Effector CD8-positive, alpha-beta T cell (primary cell): ENCODE measurements at regions not wholly inside any gene's neighbourhood (a gene's known extent, or its start where the extent isn't known, plus 50 kb on each side); places are given as distances from the start of the nearest gene placed in this dataset.

Experiments used
- DNase-seq: peaks from one replicate; lab custom pipeline; 2025; lab: John Stamatoyannopoulos, UW

DNA sequence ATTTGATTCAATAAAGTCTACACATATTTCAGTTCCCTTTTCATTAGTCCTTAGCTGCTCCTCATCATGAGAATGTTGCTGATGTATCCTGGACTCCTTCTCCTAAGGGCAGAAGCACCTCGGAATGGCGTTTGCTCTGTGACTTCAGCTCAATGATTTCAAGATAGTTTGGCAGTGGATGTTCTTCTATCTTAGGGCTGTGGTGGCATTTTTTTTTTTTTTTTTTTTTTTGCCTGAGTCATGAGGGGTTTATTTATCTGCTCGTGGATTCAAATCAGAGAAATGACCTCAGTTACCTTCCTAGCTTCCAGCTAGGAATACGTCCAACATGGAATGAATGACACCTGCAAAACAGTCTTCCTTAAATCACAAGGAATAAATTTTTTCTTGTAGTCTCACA lies 220.0 kb upstream of the ZBED5 start:
- DNase-seq, result no peak

DNA sequence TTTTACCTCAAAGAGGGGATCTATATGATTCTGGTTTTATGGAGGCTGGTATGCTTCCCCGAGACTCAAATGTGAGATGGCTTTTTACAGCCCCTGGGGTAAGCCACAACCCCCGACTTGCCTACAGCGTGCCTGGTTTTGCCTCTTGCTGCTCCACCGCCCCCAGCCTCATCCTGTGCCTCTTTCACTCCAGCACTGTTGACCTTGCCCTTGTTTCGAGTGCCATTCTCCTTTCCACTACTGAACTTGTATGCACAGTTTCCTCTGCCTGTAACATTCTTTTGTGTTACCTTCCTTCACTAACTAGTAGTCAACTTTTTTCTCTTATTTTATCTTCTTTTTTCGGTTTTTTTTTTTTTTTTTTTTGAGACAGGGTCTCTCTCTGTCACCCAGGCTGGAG lies 219.0 kb upstream of the ZBED5 start:
- no peak for DNase-seq

DNA sequence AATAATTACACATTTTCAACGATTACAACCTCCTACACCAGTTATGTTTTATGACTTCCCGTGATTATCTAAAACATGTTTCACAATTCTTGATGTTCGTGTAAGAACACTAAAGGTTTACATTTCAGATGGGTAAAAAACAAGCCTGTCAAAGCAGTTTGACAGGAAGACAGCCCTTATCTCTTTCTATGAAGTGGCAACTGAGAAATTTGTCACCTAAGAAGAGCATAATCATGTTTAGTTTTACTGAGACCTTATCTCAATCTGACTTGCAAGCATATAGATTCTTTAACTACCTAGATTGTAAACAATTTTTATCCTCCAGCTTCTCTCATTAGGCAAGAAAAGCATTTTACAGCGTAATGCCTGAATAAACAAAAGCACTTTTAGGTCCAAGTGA lies 218.4 kb upstream of the ZBED5 start:
- no peak for DNase-seq

DNA sequence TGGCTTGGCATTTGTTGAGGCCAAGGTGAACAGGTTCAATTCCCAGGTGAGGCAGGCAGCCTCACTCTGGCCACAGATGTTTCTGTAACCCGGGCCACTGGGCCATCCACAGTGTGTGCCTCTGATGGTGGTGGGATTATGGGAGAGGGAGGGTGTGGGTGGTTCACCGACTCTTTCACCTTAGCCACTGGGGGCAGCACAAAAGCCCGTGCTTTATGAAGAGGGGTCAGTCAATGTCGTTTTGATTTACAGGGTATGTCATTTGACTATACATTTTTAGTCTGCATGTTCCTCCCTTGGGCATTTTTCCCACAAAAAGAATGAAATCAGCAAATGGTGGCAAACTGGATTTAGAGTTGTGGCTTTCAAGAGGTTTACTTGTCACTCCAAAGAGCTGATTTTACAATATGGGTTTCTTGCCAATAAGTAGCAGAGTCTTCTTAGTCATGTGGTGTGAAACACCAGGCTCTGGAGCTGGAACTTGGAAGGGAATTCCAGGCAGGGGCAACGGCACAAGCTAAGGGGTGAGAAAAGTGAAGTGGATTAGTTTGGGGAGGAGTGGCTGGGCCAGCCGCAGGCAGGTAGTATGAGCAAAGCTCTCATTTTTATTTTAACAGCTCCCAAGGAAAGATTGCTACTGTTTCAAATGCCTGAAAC lies 217.8 kb upstream of the ZBED5 start:
- no peak for DNase-seq

DNA sequence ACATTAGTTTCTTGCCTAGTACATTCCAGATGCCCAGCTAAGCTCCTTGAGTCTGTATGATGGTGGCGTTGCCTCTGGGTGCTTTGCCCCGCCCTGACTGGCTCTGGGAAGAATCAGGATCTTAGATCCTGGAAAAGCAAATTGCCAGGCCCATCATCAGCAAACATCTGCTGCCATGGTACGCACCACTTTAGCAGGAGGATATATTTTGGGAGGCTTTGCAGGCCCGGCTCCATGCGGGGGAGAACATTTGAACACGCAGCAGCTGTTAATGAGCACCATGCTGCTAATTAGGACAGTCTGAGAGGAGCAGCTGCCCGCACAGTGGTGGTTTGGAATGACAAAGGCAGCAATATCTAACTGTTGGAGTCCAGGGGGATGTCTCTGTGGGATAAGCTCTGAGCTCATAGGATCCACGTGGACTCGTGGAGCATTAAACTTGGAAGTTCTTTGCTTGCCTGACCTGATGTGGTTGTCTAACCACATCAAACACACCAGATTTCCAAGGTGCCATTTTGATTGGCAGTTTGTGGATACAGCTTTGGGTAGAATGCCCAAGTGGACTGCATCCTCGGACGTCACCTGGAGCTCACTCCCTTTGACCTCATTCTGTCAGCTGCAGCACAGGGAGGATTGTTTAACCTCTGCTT lies 217.0 kb upstream of the ZBED5 start:
- DNase-seq, result no peak

DNA sequence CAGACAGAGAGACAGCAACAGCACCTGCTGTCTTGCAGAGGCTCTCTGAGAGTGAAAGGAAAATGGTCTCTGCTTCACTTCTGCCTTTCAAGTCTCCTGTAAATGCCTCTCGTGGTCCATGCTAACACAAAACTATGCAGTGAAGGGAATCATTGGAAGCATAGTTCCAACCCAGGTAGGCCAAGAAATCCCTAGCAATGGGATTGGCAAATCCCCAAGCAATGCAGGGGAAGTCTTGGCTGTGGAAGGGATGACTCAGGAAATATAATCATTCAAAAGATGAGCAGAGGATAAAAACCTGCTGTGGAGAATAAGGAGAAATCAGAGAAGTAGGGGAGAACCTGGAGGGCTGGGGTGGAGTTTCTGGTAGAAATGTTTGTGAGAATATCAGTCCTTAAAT lies 216.1 kb upstream of the ZBED5 start:
- DNase-seq, result no peak

DNA sequence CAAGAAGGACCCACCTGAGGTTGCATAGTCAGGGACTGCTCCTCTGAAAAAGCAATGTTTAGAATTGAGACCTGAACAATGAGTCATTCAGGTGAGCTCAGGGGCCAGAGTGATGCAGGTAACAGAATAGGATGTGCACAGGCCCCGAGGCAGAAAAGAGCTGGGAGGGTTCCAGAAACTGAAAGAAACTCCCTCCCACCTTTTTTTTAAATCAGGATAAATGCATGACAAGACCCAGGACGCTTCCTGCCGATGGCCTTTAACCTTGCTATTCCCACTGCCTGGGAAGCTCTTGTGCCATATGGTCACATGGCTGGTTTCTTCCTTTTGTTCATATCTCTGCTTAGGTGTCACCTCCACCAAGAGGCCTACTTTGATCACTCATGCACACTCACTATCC lies 214.2 kb upstream of the ZBED5 start:
- DNase-seq, result no peak

DNA sequence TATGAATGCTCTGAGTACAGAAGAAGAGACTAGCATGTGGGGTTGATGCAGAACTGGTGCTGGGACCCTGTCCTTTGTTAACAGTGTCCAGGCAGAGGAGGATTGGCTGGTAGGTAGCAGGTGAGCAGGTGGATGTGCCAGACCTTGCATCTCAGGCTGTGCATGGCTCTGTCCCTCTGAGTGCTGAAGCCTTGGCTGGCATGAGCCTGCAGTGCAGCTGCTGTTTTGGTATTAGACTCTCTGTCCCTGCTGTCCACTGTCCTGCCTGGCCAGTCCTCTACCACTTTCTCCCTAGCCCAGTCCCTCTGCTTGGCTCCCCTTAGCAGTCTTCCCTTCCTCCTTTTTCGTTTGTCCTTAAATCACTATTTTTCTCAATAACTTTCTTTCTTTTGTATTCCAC lies 213.6 kb upstream of the ZBED5 start:
- no peak for DNase-seq

DNA sequence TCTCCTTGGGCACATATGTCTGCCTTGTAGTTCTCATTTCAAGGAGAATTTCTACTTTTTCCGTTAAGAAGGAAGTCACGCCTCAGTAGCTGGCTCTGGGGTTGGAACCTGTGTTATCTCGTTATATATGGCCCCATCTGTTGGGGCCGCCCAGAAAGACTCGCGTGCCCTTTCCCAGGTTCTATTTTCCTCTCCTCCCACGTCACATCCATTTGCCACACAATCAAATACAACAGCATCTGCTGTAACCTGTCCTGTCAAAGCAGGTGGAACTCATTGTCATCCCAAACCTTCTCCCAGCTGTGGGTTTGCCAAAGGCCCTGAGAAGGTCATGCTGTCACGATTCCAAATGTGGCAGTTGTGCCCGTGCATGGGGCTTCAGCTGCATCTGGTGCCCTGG lies 213.1 kb upstream of the ZBED5 start:
- DNase-seq, result no peak

DNA sequence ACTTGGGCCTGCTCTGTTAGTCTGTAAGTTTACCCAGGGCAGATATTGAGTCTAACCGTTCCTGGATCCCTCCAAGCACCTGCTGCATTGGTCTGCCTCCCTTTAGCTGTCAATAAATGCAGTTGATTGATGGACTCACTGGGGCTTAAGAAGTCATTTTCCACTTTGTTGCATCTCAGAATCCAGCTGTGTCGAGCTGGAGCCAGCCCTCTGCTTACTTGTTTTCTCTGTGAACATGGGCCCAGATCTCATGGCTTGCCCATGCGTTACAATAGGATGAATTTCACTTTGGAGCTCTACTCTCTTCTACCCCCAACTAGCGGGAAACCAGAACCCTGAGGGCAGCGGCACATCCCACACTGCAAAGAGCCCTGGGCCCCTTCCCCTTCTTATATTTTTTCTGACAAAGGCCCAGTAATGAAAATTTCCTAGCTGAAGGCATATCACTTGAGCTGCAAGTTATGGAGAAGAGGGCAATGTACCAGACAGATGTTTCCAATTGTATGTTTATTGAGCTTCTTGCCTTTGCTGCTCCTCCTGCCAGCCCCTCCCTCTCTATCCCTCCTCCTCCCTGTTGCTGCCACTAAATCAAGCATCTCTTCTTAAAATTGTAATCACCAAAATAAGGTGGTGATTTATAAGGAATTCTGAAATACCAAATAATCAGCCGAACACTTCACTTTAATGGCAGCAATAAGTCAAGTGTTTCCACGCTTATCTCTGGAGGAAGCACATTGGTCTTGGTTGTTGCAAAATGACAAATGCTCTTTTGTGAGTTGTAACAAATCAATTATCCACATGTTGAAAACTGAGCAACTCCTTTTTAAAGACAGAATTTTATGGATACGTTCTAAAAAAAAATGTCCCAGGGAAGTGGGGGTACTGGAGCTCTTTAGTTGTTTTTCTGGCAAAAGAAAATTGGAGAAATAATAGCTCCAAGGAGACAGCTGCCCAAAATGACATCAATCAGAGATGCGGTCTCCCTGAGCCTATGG lies 212.3 kb upstream of the ZBED5 start:
- DNase-seq, result no peak

DNA sequence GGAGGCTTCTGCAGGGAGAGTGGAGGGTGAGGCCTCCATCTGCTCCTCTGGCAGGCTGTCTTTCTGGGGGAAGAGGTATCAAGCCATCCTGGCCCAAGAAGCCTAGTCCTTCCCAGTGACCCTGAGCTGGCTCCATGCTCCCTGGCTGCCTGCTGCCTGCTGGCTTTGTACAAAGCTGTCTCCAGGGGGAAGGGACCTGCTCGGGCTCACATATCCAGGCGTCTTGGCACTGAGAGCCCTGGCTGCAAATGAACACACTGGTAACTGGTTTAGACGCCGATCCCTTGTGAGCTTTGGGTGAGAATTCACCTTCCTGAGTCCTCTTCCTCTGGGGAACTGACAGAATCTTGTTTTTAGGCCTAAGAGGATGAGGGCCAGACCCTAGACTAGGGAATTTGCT lies 210.3 kb upstream of the ZBED5 start:
- DNase-seq, result no peak

DNA sequence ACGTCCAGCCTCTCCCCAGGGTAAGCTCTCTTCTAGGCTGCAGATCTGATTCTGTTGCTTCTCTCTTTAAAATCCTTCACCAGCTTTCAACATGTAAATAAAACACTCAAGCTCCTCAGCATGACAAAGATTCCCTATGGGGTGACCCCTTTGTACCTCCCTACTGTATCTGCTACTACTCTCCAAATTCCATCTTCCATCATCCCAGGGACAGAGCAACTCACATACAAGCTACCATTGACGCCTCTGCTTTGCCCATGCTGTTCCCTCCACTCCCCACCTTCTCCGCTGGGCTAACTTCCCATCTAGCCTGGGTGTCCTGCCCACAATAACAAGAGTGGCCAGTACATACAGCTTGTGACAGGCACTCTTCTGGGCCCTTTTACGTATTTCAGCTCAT lies 207.5 kb upstream of the ZBED5 start:
- no peak for DNase-seq

DNA sequence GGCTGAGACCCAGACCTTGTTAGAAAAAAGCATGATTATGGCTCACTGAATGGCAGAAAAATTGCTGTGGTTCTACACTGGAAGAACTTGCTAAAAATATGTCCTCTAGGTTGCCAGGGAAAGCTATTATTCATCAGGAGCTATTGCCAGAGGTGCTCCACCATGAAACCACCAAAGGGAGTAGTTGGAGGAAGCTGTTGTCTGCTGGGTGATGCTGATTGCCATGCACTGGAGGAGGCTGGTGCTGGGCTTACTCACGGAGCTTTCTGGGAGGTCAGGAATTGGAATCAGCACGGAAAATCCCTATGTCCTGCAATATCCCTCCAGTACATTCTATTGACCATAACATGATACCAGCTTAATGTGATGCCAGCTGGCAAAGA lies 199.6 kb upstream of the ZBED5 start:
- no peak for DNase-seq

DNA sequence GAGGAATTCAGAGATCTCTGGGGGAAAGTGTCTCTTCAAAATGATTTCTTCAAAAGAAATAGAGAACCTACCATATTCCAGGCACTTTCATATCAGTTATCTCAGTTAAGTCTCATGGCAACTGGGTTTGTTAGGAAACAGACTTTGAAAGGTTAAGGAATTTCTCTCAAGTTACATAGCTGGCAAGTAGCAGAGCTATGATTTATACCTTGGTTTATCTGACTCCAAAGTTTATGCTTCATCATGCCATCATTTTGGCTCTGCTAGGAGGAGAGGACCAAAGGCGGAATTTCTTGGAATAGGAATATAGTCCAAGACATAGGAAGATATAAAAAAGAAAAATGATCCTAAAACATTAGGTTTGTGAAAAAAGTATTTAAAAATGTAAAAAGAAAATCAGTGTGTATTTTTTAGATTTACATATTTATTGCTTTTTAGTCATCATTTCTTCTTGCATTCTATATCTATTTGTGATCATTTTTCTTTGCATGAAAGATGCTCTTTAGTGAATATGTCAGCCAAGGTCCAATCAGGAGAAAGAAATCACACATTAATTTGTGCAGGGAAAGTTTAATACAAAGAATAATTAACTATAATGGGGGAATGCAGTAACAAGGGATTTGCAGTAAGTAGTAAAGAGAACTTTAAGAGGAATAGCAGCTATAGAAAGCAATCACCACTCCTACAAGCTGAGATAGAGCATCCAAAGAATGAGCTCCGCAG lies 199.1 kb upstream of the ZBED5 start:
- no peak for DNase-seq

DNA sequence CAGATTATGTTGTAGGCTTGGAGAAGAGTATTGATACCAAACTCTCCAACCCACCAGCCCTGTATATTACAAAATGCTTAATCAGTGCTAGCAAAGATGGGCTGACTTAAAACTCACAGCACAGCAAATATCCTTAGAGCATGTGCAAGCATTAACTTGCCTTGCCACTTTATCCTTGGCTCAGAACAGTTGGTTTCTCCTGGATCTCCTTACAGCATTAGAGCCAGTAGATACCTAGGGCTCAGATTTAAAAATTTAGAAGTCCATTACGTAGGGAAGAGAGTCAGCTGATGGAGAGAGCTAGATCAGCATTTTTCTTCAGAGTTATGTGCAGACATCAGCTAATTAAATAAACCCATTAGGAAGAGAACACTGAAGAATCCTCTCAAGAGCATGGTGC lies 198.5 kb upstream of the ZBED5 start:
- DNase-seq, result no peak

DNA sequence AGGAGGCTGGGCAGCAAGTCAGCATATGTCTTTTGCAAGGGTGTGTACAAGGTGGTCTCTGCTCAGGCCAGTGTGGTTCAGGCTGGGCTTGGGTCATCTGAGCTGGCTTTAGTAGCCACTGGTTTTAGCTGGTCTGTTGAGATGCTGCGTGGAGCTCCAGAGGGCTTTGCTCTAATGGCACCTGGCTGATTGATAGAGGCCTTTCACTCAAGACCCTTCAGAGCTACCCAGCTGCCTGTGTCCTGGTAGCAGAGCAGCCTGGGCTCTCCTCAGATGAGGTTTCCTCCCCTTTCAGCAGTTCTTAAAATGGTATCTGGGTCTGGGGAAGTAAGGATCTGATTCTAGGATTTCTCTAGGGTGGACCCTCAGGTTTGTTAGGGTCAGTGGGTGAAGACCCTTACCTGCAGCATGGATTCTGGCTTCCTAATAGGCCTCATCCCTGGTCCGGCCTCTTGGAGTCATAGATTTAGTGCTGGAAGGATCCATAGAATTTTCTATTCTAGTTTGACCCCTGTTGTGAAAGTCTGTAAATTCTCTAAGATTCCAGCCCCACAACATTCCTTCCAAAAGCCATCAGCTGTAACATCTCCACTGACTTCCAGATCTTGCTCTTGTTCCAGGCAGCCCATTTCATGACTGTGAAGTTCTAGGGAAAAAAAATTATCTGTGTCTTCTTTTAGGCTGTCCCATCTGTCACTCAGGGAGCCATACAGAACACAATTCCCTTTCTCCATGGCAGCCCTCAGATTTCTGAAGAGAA lies 190.2 kb upstream of the ZBED5 start:
- DNase-seq, result no peak

DNA sequence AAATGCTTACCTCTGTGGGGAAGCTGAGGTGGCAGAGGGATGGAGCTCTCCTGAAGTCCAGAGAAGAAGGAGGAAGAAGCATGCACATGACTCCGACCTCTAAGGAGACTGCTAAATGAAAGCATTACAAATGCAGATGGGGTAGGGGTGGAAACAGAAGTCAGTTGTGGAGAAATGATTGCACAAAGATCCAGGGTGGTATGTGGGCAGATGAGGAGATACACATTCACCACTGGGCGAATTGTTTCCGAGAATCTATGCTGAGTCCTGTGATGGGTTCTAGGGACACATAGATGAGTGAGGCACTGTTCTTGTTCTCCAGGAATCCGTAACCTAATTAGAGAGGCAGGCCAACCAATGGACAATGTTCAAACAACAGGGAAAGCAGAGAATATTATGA lies 188.9 kb upstream of the ZBED5 start:
- DNase-seq, result no peak

DNA sequence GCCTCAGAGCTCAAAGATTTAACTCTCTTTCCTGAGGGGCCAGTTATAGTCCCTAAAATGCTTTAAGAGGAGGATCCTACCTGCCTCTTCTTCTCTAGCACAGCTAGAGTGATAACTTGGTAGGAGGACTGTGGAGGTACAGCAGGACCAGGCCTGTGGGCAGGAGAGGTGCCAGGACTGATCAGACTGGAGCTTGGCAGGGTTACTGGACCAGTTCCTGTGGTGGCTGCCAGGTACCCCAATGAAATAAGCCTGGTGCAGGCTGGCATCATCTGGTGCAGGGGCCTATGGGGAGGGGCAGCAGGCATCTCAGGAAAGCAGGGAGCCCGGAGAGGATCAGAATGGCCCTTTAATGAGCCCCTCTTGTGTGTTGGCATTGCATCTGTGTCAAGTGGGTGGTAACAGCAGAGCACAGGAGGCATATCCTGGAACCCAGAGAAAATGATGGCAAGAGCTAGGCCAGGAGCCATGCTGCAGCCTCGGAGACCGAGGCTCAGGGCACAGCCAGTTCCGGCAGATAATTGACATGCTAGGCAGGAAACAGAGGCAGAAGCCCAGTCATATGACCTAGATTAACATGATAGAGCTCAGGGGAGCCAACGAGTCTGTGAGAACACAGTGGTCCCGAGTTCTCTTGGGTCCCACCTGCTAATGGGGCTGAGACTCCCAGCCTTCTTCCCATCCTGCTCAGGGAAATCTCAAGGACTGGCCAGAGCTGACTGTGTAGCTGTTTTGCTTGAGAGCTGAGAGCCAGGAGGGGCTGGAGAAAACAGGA lies 187.5 kb upstream of the ZBED5 start:
- no peak for DNase-seq

DNA sequence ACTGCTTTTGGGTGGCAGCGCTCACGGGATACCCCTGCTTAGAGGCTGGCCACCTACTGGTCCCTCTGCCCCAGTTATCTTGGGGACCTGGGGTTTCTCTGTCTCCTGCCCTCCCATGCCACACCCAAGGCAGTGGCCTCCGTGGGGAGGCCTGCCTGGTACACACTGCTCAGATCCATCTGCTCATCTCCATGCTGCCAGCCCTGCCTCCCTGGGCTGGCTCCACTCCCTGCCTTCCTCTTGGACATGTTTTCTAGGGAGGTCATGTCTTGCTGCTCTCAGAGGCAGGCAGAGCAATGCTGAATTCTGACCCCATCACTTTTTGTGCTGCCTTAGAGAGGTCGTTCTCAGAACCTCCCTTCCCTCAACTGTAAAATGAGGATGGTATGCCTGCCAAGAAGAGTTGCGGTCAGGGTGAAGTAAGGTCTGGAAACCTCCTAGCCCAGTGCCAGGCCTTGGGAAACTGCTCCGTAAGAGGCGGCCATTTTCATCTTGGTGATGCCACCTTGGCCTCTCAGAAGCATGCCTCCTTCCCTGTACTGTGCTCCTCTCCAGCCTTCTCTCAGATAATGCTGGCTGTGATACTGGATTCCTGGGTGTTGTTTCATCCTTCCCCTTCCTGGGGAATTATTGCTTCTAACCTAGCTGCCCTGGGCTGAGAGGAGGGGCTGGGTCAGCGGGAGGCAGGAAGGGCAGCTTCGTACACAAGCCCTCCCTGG lies 186.4 kb upstream of the ZBED5 start:
- DNase-seq, result no peak

DNA sequence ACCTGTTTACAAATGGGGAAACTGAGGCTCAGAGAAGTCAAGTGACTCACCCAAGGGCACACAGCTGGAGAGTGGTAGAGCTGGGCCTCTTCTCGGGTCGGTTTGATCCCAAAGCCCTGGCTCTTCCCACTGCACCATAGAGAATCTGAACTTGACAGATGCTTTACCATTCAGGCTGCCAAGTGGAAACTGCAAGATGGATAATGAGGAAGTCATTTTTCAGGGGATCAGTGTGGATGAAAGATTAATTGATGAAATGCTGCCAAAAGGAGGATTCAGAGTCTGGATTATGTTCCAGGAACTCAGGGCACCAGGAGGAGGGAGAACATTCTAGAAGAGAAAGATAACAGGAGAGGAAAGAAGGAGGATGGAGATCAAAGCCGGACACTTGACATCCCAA lies 185.9 kb upstream of the ZBED5 start:
- no peak for DNase-seq
